ENCODE measurements at regions not wholly inside any gene's neighbourhood (a gene's known extent, or its start where the extent isn't known, plus 50 kb on each side); places are given as distances from the start of the nearest gene placed in this dataset.

DNA sequence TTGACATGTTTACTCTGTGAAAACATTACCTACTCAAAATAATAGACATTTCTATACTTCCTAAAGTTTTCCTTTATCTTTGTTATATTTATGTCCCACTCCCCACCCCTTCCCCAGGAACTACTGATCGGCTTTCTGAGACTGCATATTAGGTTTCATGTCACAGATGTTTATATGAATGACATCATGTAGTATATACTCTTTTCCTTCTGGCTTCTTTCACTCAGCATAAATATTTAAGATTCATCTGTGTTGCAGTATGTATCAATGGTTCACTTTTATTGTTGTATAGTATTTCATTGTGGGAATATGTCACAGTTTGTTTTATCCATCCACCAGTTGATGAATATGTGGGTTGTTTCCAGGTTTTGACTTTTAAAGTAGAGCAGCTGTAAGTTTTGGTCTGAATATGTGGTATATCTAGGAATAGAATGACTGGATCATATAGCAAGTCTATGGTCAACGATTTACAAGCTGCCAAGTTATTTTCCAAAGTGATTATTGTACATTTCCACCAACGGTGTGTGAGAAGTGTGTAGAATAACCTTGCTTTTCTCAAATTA lies 73.8 kb upstream of the CAV2 start:
- DNase-seq = no peak

GRCh38 chr7:116426428-116427156 lies 72.9 kb upstream of the CAV2 start:
- no peak for DNase-seq

GRCh38 chr7:116429986-116430619 lies 69.4 kb upstream of the CAV2 start:
- DNase-seq = no peak

DNA sequence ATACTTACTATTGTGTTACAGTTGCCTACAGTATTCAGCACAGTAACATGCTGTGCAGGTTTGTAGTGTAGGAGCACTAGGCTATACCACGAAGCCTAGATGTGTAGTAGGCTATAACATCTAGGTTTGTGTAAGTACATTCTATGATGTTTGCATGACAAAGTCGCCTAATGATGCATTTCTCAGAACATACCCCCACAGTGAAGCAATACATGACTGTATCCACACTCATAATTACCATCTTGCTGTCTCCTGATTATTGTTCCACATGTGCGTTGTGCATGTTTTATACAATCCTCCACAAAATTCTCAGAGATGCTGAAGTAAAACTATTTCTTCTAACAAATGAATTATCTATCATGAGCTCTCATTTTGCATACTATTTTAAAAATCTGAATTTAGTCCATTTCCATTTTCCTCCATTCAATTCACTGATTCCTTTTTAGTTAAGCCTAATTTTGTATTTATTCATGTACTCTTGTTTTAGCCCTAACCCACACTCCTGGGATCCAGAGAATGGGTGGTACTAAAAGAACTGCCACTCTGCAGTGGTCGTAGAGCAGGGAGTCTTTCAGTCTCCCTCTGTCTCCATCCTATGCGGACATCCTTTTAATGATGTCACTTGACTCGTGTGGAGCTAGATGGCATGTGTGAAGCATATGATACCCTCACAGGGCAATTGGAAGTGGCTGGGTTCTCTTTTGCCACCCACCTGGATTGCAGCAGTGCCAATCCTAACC lies 67.6 kb upstream of the CAV2 start:
- no peak for DNase-seq

DNA sequence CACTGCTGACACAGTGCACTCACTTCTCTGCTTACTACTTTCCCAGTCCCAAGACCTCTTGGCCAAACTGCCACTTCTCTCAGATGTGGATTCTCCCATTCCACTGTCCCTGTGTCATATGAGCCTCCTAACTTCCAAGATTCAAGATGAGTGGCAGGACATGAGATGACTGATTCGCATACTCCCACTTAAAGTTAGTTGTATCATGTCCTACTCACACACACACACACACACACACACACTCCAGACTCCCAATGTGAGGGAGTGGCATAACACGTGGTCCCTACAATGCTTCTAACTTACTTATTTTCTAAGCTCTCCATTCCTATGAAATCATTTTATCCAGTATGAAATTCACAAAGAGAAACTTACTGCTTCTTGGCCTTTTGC lies 67.0 kb upstream of the CAV2 start:
- DNase-seq = no peak

DNA sequence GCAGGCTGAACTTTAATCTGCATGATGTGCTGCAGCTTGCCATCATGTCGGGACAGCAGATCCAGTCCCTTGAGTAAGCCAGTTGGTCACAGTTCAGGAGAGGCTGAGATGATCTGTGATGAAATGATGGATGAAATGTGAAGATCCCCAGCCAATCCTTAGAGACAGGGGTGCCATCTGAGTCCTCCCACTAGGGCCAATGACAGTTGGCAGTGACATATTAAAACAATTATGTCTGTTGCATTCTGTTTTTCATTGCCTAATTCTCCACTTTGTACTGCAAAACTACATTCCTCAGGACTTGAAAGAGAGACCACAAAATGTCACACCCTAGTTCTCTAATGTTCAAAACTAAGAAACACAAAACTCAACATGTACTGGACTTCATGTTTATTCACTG lies 66.3 kb upstream of the CAV2 start:
- DNase-seq = no peak

DNA sequence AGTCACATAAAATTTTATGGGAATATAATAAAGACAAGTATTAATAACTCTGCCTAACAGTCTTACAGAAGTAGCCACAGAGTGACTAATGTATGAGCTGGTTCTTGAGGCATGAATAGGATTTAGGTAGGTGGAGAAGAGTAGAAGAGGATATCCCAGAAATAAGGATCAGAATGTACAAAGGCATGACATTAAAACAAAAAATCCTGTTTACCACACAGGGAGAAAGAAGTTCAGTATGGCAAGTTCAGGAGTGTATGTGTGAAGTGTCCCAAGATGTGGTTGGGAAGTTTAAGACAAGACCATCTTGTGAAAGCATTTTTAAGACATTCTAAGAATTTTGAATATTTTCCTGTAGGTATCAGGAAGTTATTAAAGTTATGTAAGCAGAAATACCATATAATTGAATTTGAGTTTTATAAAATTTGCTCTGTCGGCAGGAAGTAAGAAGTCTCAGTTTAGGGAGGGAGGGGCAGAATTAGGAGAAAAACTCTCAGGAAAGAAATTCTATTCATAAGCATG lies 64.7 kb upstream of the CAV2 start:
- DNase-seq = no peak

DNA sequence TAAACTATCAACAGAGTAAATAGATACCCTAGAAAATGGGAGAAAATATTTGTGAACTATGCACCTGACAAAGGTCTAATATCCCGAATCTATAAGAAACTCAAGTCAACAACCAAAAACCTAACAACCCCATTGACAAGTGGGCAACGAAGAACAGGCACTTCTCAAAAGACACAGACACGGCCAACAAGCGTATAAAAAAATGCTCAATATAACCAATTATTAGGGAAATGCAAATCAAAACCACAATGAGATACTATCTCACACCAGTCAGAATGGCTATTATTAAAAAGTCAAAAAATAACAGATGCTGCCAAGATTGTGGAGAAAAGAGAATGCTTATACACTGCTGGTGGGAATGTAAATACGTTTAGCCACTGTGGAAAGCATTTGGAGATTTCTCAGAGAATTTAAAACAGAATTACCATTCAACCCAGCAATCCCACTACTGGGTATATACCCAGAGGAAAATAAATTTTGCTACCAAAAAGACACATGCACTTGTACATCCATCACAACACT lies 63.2 kb upstream of the CAV2 start:
- no peak for DNase-seq

DNA sequence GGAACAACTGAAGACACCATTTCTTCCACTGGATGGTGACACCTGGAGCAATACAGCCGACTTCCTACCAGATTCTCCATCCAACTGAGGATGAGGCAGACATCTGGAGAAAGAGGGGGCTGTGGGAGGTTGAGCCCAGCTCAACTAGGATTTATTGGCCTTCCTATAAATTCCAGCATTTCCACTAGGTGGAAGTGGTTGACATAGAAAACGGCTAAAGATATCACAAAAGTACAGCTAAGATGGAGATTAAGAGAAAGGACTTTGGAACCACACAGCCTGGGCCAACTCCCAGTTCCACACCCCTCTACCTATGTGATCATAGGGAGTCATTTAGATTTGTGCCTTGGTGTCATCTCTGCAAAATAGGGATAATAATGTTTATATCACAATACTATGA lies 61.3 kb upstream of the CAV2 start:
- DNase-seq = no peak

DNA sequence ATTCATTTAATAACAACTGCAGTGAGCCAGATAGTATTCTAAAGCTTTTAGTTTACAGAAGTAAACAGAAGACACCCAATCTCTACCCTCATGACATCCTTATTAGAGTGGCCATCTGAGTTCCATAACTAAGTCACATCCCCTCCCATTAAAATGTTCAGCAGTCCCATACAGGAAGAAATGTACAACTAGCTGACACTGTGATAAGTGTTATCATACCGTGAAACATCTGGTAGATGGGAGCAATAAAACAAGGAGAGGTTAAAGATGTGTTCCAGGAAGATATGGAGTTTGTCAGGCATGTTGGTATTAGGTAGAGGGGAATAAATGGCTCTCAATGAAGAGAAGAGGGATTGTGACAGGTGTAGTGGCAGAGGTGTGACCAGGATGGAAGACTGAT lies 60.5 kb upstream of the CAV2 start:
- DNase-seq = no peak

- DNase-seq = no peak
These were observed 59.5 kb upstream of the CAV2 start for GRCh38 chr7:116439841-116440549.

DNA sequence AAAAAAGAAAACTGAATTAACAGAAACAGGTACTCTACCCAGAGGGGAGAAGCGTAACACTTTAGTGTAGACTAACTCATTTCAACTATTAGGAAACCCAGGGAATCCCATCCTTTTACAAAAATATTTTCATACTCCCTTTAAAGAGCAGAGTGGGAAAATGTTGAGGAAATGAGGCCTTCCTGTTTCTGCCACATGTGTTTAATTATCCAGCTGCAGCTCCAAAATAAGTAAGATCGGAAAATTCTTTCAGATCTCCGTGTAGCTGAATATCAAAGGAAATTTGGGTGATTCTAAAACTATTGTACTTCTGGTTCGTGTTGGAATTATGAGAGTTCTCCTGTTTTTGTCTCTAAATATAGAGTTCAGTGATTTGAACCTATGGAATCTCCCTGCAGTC lies 58.0 kb upstream of the CAV2 start:
- no peak for DNase-seq

- DNase-seq = no peak
These were observed 56.4 kb upstream of the CAV2 start for GRCh38 chr7:116443101-116443523.

DNA sequence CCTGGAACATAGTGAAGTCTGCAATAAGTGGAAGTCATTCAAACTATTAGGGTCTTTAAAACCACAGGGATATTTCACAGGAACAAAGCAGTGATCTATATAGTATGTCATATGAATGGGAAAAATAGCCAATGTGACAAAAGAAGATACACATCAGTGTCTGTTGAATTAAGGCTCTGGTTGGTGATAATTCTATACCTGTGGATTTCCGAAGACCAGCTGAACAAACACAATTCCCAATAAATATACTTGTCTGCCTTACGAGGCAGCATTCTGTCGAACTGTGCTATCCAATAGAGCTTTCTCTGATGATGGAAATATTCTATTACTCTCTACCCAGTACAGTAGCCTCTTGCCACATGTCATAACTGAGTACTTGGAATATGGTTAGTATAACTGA lies 55.9 kb upstream of the CAV2 start:
- no peak for DNase-seq

DNA sequence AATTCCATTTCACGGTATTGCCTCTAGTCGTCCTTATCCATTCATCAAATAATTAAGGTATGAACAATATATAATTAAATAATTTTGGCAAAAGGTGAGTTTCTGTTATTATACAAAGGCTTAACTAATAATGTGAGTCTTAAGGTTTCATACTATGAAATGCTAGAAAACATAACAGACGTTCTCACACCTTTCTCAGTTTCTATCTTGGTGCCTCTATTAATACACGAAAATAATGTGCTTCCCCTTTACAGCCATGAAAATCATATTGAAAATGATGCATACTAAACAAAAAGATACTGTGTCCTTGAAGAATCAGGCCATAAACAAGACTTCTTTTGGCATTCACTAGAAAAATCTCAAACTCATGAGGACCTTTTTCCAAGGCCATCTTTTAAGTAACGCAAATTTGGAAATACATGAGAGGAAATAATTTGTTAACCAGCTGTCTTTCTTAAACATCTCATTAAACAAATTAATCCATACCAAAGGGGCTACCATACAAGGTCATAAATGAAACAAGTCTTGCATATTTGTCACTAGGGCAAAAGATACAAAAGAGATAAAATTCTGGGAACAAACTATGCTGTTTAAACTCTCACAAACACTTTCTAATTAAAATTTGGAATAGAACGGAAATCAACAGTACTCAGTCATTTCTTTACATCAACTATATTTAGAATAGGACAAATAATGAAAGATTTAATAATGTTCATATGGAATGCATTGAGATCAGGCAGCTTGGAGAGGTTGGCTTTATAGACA lies 53.9 kb upstream of the CAV2 start:
- no peak for DNase-seq

DNA sequence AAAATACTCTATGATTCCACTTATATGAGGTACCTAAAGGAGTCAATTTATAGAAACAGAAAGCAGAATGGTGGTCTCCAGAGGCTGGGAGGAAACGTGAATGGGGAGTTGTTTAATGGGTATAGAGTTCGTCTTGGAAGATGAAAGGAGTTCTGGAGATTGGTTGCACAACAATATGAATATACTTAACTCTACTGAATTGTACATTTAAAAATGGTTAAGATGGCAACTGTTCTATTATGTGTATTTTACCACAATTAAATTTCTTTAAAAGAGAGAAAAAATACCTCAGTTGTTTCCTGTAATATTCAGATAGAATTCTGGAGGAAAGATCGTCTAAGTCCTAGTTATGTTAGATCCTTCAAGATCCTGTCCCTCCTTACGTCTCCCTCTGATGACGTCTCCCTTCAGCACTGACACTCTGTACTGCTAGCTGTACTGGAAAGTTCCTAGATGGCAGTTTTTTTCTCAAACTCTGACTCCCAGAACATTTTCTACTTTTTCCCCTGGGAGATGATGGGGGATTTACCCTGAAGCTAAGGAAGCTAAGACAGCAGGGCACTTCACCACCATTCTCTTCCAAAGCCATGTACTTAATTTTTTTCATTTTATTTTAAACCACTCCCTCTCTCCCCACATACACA lies 53.2 kb upstream of the CAV2 start:
- no peak for DNase-seq

DNA sequence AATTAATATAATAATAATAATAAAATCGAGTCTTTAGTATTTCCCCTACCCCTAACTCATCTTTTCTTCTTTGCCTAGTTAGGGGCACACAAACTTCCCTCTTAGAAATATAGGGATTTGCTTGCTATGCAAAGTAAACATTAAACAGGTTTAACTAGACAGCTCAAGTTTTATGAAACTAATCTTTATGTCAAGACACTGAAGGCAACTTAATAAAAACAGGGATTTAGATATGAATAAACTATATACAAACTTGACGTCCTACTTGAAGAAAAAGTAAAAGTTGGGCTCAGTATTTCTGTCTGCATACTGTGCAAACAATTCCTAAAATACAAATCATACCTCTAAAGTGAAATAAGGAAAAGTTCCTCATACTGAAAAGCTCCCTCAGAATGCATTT lies 52.1 kb upstream of the CAV2 start:
- no peak for DNase-seq

DNA sequence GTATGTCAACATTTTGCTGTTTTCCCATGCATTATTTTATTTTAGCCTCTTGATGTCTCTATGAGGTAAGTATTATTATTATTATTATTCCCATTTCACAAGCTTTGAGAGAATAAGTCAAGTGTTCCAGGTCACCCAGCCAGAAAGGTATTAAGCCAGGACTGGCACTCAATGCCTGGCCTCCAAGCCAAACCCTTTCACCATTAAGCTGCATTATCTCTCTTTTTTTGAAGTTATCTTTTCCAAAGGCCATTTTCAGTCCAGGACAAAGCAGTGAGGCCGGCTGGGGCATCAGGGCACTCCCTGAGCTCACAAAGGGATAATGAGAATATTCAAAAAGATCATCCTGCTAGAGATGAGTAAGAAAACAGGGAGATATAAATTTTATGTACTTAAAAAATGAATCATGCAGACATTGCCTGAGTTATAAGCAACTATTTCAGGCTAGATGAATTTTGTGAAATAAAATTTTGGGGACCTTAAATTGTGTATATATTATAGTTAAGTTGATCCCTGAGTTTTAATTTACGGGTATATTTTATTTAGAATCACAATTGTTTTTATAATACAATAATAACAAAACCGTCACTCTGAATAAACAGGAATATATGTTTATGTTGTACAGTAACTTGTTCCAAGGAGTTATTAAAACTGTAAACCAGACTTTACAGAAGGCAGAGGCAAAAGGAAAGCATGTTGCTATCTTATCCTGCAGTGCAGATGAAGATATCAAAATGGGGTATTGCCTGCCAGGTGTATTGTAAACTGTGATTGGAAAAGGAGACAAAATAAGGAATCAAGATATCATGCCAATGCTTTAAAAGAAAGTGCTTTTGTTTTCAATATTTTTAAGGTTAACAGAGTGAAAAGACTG lies 51.3 kb upstream of the CAV2 start:
- DNase-seq = no peak

DNA sequence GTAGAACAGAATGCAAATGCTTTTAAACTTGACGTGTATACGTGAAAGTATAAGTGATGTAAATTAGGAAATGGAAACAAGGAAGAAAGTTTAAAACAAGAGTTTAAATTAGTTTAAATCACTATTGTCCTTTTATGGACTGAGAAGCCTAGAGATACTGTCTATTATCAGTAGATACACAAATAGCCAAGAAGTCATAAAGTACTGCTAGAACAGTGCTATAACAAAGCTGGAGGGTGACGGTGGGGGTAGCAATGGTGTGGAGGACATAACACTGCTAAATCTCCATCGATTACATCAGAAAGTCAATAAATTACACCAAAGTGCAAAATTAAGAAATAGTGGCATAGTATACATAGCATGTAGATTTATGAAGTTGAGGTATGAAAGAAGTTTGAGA lies 50.1 kb upstream of the CAV2 start:
- DNase-seq = no peak
